ENCODE measurements at regions not wholly inside any gene's neighbourhood (a gene's known extent, or its start where the extent isn't known, plus 50 kb on each side); places are given as distances from the start of the nearest gene placed in this dataset.

- H3K27ac Mint-ChIP-seq = no peak overlapping the region
- ATAC-seq = no peak
- ChIA-PET CTCF (interaction anchor here (1.4 kb wide), 1 partner anchor 17 kb away, joined by 5 read pairs; no protein-coding TSS in a partner anchor), POLR2A (no interaction called here)
- TF ChIP-seq, protein P1, sequence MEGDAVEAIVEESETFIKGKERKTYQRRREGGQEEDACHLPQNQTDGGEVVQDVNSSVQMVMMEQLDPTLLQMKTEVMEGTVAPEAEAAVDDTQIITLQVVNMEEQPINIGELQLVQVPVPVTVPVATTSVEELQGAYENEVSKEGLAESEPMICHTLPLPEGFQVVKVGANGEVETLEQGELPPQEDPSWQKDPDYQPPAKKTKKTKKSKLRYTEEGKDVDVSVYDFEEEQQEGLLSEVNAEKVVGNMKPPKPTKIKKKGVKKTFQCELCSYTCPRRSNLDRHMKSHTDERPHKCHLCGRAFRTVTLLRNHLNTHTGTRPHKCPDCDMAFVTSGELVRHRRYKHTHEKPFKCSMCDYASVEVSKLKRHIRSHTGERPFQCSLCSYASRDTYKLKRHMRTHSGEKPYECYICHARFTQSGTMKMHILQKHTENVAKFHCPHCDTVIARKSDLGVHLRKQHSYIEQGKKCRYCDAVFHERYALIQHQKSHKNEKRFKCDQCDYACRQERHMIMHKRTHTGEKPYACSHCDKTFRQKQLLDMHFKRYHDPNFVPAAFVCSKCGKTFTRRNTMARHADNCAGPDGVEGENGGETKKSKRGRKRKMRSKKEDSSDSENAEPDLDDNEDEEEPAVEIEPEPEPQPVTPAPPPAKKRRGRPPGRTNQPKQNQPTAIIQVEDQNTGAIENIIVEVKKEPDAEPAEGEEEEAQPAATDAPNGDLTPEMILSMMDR (IDR thresholded peaks at IDR 0.05) = no peak
- no peaks in the 10 kb centered on the region for H3K27me3 Mint-ChIP-seq
- no peaks in the 10 kb centered on the region for H3K36me3 Mint-ChIP-seq (ENCODE audit: low read depth)
- H3K4me1 Mint-ChIP-seq (ENCODE audit: low read depth) = peaks cover 20% of the 10 kb centered on the region
- no peak overlapping the region for H3K4me3 Mint-ChIP-seq
- H3K9me3 Mint-ChIP-seq = peaks cover 3% of the 10 kb centered on the region
- no peak for DNase-seq
- intact Hi-C loops (cut with micrococcal nuclease) = no loop called here
These were observed 167.0 kb downstream of the GATA3 start for GRCh38 chr10:8221451-8221850.

DNA sequence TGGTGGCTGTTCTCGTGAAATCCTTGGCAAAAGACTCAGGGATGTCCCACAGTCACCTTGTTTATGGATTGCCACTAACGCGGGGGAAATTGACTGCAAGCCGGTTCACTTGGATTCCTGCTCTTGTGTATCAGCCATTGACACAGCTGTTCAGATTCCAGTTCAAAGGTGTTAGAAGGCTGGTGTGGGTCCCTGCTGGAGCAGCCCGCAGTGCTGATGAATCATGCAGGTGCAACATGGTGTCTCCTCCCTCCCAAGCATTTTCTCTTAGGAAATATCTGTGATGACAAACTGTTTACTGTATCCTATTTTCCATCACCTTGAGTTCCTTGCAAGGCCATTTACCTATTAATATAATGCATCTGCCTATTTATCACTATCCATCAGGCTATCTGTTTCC lies 170.1 kb downstream of the GATA3 start:
- H3K9me3 Mint-ChIP-seq = no peaks in the 10 kb centered on the region
- POLR2A ChIA-PET = interaction anchor here (0.7 to 1.4 kb wide), 2 partner anchors 91 to 106 kb away, joined by 3 read pairs; no protein-coding TSS in a partner anchor
- ATAC-seq = no peak
- peaks cover 17% of the 10 kb centered on the region for H3K4me1 Mint-ChIP-seq (ENCODE audit: low read depth)
- CTCF ChIA-PET = no interaction called here
- no peak overlapping the region for H3K4me3 Mint-ChIP-seq
- no peak for DNase-seq
- H3K36me3 Mint-ChIP-seq (ENCODE audit: low read depth) = no peaks in the 10 kb centered on the region
- no peaks in the 10 kb centered on the region for H3K27me3 Mint-ChIP-seq
- TF ChIP-seq, protein P1 (IDR thresholded peaks at IDR 0.05) = no peak
- intact Hi-C loops (cut with micrococcal nuclease) = no loop called here
- no peak overlapping the region for H3K27ac Mint-ChIP-seq

- no peak overlapping the region for H3K4me3 Mint-ChIP-seq
- H3K36me3 Mint-ChIP-seq (ENCODE audit: low read depth) = no peaks in the 10 kb centered on the region
- ChIA-PET POLR2A (interaction anchor here (0.9 kb wide), 1 partner anchor 13 kb away, joined by 3 read pairs; no protein-coding TSS in a partner anchor), CTCF (interaction anchor here (0.7 kb wide), 1 partner anchor 9 kb away, joined by 3 read pairs; no protein-coding TSS in a partner anchor)
- DNase-seq (no peak), ATAC-seq (no peak)
- H3K4me1 Mint-ChIP-seq (ENCODE audit: low read depth) = peaks cover 18% of the 10 kb centered on the region
- H3K27ac Mint-ChIP-seq = no peak overlapping the region
- no peaks in the 10 kb centered on the region for H3K9me3 Mint-ChIP-seq
- TF ChIP-seq, protein P1 (IDR thresholded peaks at IDR 0.05) = no peak
- no peaks in the 10 kb centered on the region for H3K27me3 Mint-ChIP-seq
- intact Hi-C loops (cut with micrococcal nuclease) = no loop called here
These were observed 170.7 kb downstream of the GATA3 start for GRCh38 chr10:8225187-8225586.

DNA sequence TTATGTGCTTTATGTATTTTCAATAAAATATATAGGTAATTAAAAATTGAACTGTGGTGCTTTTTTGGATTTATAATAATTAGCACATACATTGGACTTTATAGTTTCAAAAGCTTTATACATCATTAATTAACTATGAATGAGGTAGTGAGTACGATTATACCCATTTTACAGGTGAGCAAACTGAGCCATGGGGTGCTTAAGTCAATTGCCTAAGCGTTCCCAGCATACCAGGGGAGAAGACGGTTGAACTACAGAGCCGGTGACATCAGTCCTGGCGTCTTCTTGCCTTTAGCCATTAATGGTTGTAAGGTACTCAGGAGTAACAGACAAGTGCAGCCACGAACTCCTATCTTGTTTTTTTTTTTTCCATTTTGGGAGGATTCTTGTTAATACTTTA lies 172.8 kb downstream of the GATA3 start:
- CTCF ChIA-PET = interaction anchor here (0.7 kb wide), 1 partner anchor 14 kb away, joined by 3 read pairs; no protein-coding TSS in a partner anchor
- no peak overlapping the region for H3K27ac Mint-ChIP-seq
- no peak overlapping the region for H3K4me3 Mint-ChIP-seq
- ATAC-seq (no peak), DNase-seq (no peak)
- H3K27me3 Mint-ChIP-seq = no peaks in the 10 kb centered on the region
- no peaks in the 10 kb centered on the region for H3K9me3 Mint-ChIP-seq
- intact Hi-C loops (cut with micrococcal nuclease) = no loop called here
- no peaks in the 10 kb centered on the region for H3K36me3 Mint-ChIP-seq (ENCODE audit: low read depth)
- TF ChIP-seq, protein P1 (IDR thresholded peaks at IDR 0.05) = no peak
- POLR2A ChIA-PET = no interaction called here
- peaks cover 26% of the 10 kb centered on the region for H3K4me1 Mint-ChIP-seq (ENCODE audit: low read depth)

GRCh38 chr10:8229153-8229552 lies 174.7 kb downstream of the GATA3 start:
- peak; percentile 75 for ATAC-seq
- intact Hi-C loops (cut with micrococcal nuclease) = no loop called here
- Mint-ChIP-seq H3K4me1 (ENCODE audit: low read depth) (peaks cover 26% of the 10 kb centered on the region), H3K36me3 (ENCODE audit: low read depth) (no peaks in the 10 kb centered on the region), H3K27me3 (no peaks in the 10 kb centered on the region), H3K27ac (no peak overlapping the region), H3K4me3 (no peak overlapping the region), H3K9me3 (no peaks in the 10 kb centered on the region)
- POLR2A ChIA-PET = no interaction called here
- TF ChIP-seq, protein P1 (IDR thresholded peaks at IDR 0.05) = no peak
- DNase-seq = no peak
- CTCF ChIA-PET = no interaction called here

Data from activated CD8-positive, alpha-beta T cell treated with anti-CD3 and anti-CD28 coated beads for 36 hours (primary cell).